ENCODE measurements at regions not wholly inside any gene's neighbourhood (a gene's known extent, or its start where the extent isn't known, plus 50 kb on each side); places are given as distances from the start of the nearest gene placed in this dataset.

GRCh38 chr3:90010341-90010740, 902.9 kb downstream of the EPHA3 start:
- no peaks in the 10 kb centered on the region for H3K27me3 Mint-ChIP-seq
- intact Hi-C loops (cut with micrococcal nuclease) = no loop called here
- H3K27ac Mint-ChIP-seq = no peak overlapping the region
- no peaks in the 10 kb centered on the region for H3K36me3 Mint-ChIP-seq (ENCODE audit: low read depth)
- H3K4me3 Mint-ChIP-seq = no peak overlapping the region
- H3K4me1 Mint-ChIP-seq (ENCODE audit: low read depth) = peaks cover 20% of the 10 kb centered on the region
- no peaks in the 10 kb centered on the region for H3K9me3 Mint-ChIP-seq

- H3K36me3 Mint-ChIP-seq (ENCODE audit: low read depth) = no peaks in the 10 kb centered on the region
- H3K27ac Mint-ChIP-seq = no peak overlapping the region
- H3K4me3 Mint-ChIP-seq = no peak overlapping the region
- H3K4me1 Mint-ChIP-seq (ENCODE audit: low read depth) = peaks cover 20% of the 10 kb centered on the region
- H3K9me3 Mint-ChIP-seq = no peaks in the 10 kb centered on the region
- H3K27me3 Mint-ChIP-seq = no peaks in the 10 kb centered on the region
- intact Hi-C loops (cut with micrococcal nuclease) = no loop called here
Observed at GRCh38 chr3:90011131-90011530, 903.7 kb downstream of the EPHA3 start.

GRCh38 chr3:90011596-90011995, 904.2 kb downstream of the EPHA3 start:
- no peaks in the 10 kb centered on the region for H3K27me3 Mint-ChIP-seq
- intact Hi-C loops (cut with micrococcal nuclease) = no loop called here
- no peak overlapping the region for H3K4me3 Mint-ChIP-seq
- peaks cover 20% of the 10 kb centered on the region for H3K4me1 Mint-ChIP-seq (ENCODE audit: low read depth)
- no peak overlapping the region for H3K27ac Mint-ChIP-seq
- H3K9me3 Mint-ChIP-seq = no peaks in the 10 kb centered on the region
- H3K36me3 Mint-ChIP-seq (ENCODE audit: low read depth) = no peaks in the 10 kb centered on the region

GRCh38 chr3:90011996-90012395, 904.6 kb downstream of the EPHA3 start:
- no peaks in the 10 kb centered on the region for H3K27me3 Mint-ChIP-seq
- intact Hi-C loops (cut with micrococcal nuclease) = no loop called here
- peaks cover 18% of the 10 kb centered on the region for H3K4me1 Mint-ChIP-seq (ENCODE audit: low read depth)
- no peak overlapping the region for H3K4me3 Mint-ChIP-seq
- H3K9me3 Mint-ChIP-seq = no peaks in the 10 kb centered on the region
- no peak overlapping the region for H3K27ac Mint-ChIP-seq
- H3K36me3 Mint-ChIP-seq (ENCODE audit: low read depth) = no peaks in the 10 kb centered on the region

- Mint-ChIP-seq H3K4me1 (ENCODE audit: low read depth) (no peaks in the 10 kb centered on the region), H3K36me3 (ENCODE audit: low read depth) (no peaks in the 10 kb centered on the region), H3K9me3 (no peaks in the 10 kb centered on the region), H3K27me3 (no peaks in the 10 kb centered on the region), H3K4me3 (no peak overlapping the region), H3K27ac (no peak overlapping the region)
- intact Hi-C loops (cut with micrococcal nuclease) = no loop called here
Observed at GRCh38 chr3:90015688-90016356, 908.4 kb downstream of the EPHA3 start.

- no peak overlapping the region for H3K4me3 Mint-ChIP-seq
- no peaks in the 10 kb centered on the region for H3K36me3 Mint-ChIP-seq (ENCODE audit: low read depth)
- H3K4me1 Mint-ChIP-seq (ENCODE audit: low read depth) = no peaks in the 10 kb centered on the region
- no peak overlapping the region for H3K27ac Mint-ChIP-seq
- peaks cover 4% of the 10 kb centered on the region for H3K9me3 Mint-ChIP-seq
- no peaks in the 10 kb centered on the region for H3K27me3 Mint-ChIP-seq
- intact Hi-C loops (cut with micrococcal nuclease) = no loop called here
Observed at GRCh38 chr3:90016555-90016954, 909.1 kb downstream of the EPHA3 start.

- no peak overlapping the region for H3K4me3 Mint-ChIP-seq
- no peaks in the 10 kb centered on the region for H3K36me3 Mint-ChIP-seq (ENCODE audit: low read depth)
- no peaks in the 10 kb centered on the region for H3K27me3 Mint-ChIP-seq
- intact Hi-C loops (cut with micrococcal nuclease) = no loop called here
- peaks cover 16% of the 10 kb centered on the region for H3K9me3 Mint-ChIP-seq
- no peak overlapping the region for H3K27ac Mint-ChIP-seq
- no peaks in the 10 kb centered on the region for H3K4me1 Mint-ChIP-seq (ENCODE audit: low read depth)
Observed at GRCh38 chr3:90018779-90019178, 911.4 kb downstream of the EPHA3 start.

- Mint-ChIP-seq H3K36me3 (ENCODE audit: low read depth) (no peaks in the 10 kb centered on the region), H3K4me3 (no peak overlapping the region), H3K4me1 (ENCODE audit: low read depth) (no peaks in the 10 kb centered on the region), H3K27ac (no peak overlapping the region), H3K9me3 (peaks cover 17% of the 10 kb centered on the region), H3K27me3 (no peaks in the 10 kb centered on the region)
- intact Hi-C loops (cut with micrococcal nuclease) = no loop called here
Observed at GRCh38 chr3:90025019-90025418, 917.6 kb downstream of the EPHA3 start.

GRCh38 chr3:90026406-90026805, 919.0 kb downstream of the EPHA3 start:
- H3K9me3 Mint-ChIP-seq = peaks cover 14% of the 10 kb centered on the region
- H3K27ac Mint-ChIP-seq = no peak overlapping the region
- H3K36me3 Mint-ChIP-seq (ENCODE audit: low read depth) = no peaks in the 10 kb centered on the region
- no peaks in the 10 kb centered on the region for H3K27me3 Mint-ChIP-seq
- H3K4me1 Mint-ChIP-seq (ENCODE audit: low read depth) = no peaks in the 10 kb centered on the region
- no peak overlapping the region for H3K4me3 Mint-ChIP-seq
- intact Hi-C loops (cut with micrococcal nuclease) = no loop called here

- intact Hi-C loops (cut with micrococcal nuclease) = no loop called here
- Mint-ChIP-seq H3K36me3 (ENCODE audit: low read depth) (no peaks in the 10 kb centered on the region), H3K27ac (no peak overlapping the region), H3K4me3 (no peak overlapping the region), H3K9me3 (no peaks in the 10 kb centered on the region), H3K27me3 (no peaks in the 10 kb centered on the region), H3K4me1 (ENCODE audit: low read depth) (no peaks in the 10 kb centered on the region)
Observed at GRCh38 chr3:90031121-90031520, 923.7 kb downstream of the EPHA3 start.

- Mint-ChIP-seq H3K27ac (no peak overlapping the region), H3K4me1 (ENCODE audit: low read depth) (no peaks in the 10 kb centered on the region), H3K36me3 (ENCODE audit: low read depth) (no peaks in the 10 kb centered on the region), H3K9me3 (no peaks in the 10 kb centered on the region), H3K4me3 (no peak overlapping the region), H3K27me3 (no peaks in the 10 kb centered on the region)
- intact Hi-C loops (cut with micrococcal nuclease) = no loop called here
Observed at GRCh38 chr3:90032980-90033641, 925.7 kb downstream of the EPHA3 start.

GRCh38 chr3:90034038-90034437, 926.6 kb downstream of the EPHA3 start:
- no peak overlapping the region for H3K27ac Mint-ChIP-seq
- H3K36me3 Mint-ChIP-seq (ENCODE audit: low read depth) = no peaks in the 10 kb centered on the region
- no peaks in the 10 kb centered on the region for H3K27me3 Mint-ChIP-seq
- intact Hi-C loops (cut with micrococcal nuclease) = no loop called here
- H3K9me3 Mint-ChIP-seq = no peaks in the 10 kb centered on the region
- no peak overlapping the region for H3K4me3 Mint-ChIP-seq
- no peaks in the 10 kb centered on the region for H3K4me1 Mint-ChIP-seq (ENCODE audit: low read depth)

- Mint-ChIP-seq H3K27me3 (no peaks in the 10 kb centered on the region), H3K4me1 (ENCODE audit: low read depth) (no peaks in the 10 kb centered on the region), H3K36me3 (ENCODE audit: low read depth) (no peaks in the 10 kb centered on the region), H3K4me3 (no peak overlapping the region), H3K27ac (no peak overlapping the region), H3K9me3 (no peaks in the 10 kb centered on the region)
- intact Hi-C loops (cut with micrococcal nuclease) = no loop called here
Observed at GRCh38 chr3:90035643-90036042, 928.2 kb downstream of the EPHA3 start.

- H3K4me3 Mint-ChIP-seq = no peak overlapping the region
- no peaks in the 10 kb centered on the region for H3K36me3 Mint-ChIP-seq (ENCODE audit: low read depth)
- H3K9me3 Mint-ChIP-seq = no peaks in the 10 kb centered on the region
- intact Hi-C loops (cut with micrococcal nuclease) = no loop called here
- no peak overlapping the region for H3K27ac Mint-ChIP-seq
- no peaks in the 10 kb centered on the region for H3K4me1 Mint-ChIP-seq (ENCODE audit: low read depth)
- H3K27me3 Mint-ChIP-seq = no peaks in the 10 kb centered on the region
Observed at GRCh38 chr3:90036939-90037469, 929.6 kb downstream of the EPHA3 start.

- H3K27ac Mint-ChIP-seq = no peak overlapping the region
- intact Hi-C loops (cut with micrococcal nuclease) = no loop called here
- peaks cover 6% of the 10 kb centered on the region for H3K9me3 Mint-ChIP-seq
- H3K27me3 Mint-ChIP-seq = no peaks in the 10 kb centered on the region
- H3K4me1 Mint-ChIP-seq (ENCODE audit: low read depth) = no peaks in the 10 kb centered on the region
- H3K36me3 Mint-ChIP-seq (ENCODE audit: low read depth) = no peaks in the 10 kb centered on the region
- H3K4me3 Mint-ChIP-seq = no peak overlapping the region
Observed at GRCh38 chr3:90039994-90040393, 932.6 kb downstream of the EPHA3 start.

Measured in dendritic cell treated with granulocyte-macrophage colony-stimulating factor and Interleukin-4, amounts not matched to agents 40 ng/mL and 50 ng/mL, for 4 days (primary cell).